ENCODE measurements at regions not wholly inside any gene's neighbourhood (a gene's known extent, or its start where the extent isn't known, plus 50 kb on each side); places are given as distances from the start of the nearest gene placed in this dataset.

- TF ChIP-seq EZH2 (IDR thresholded peaks at IDR 0.05; ENCODE audit: insufficient read depth, low read length): no peak
- no peak for TF ChIP-seq CTCF (IDR thresholded peaks at IDR 0.05; ENCODE audit: insufficient read depth, low read depth, low read length)
These were observed 247.6 kb upstream of the FBXL7 start for GRCh38 chr5:15252331-15252730.

All from astrocyte (in vitro differentiated cells and primary cell).